ENCODE measurements at regions not wholly inside any gene's neighbourhood (a gene's known extent, or its start where the extent isn't known, plus 50 kb on each side); places are given as distances from the start of the nearest gene placed in this dataset.

DNA sequence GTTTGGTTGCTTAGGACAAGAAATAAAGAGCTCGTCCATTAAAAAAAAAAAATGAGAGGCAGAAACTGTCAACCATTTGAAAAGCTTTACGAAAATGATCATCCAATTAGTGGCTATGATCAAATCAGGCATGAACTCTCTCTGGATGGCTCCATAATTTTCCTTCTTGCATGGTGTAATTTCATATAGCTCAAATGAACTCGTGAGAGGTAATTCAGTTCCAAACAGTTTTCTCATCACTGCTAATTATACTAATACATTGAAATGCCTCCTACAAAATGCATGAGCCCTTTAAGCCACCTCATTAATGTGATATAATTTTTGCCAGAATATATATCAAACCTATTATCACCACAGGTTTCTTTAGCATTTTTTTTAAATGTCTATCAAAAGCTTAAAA, 239.5 kb upstream of the MEIS2 start:
- TF ChIP-seq POLR2A (IDR thresholded peaks at IDR 0.05; ENCODE audit: low read length) (no peak), GATA1 (IDR thresholded peaks at IDR 0.05; ENCODE audit: low read depth, low read length) (no peak)
- DNase-seq, result no peak

- TF ChIP-seq GATA1 (IDR thresholded peaks at IDR 0.05; ENCODE audit: low read depth, low read length) (no peak), POLR2A (IDR thresholded peaks at IDR 0.05; ENCODE audit: low read length) (no peak)
- DNase-seq, result no peak
These were observed 240.1 kb upstream of the MEIS2 start for GRCh38 chr15:37340438-37340837.

DNA sequence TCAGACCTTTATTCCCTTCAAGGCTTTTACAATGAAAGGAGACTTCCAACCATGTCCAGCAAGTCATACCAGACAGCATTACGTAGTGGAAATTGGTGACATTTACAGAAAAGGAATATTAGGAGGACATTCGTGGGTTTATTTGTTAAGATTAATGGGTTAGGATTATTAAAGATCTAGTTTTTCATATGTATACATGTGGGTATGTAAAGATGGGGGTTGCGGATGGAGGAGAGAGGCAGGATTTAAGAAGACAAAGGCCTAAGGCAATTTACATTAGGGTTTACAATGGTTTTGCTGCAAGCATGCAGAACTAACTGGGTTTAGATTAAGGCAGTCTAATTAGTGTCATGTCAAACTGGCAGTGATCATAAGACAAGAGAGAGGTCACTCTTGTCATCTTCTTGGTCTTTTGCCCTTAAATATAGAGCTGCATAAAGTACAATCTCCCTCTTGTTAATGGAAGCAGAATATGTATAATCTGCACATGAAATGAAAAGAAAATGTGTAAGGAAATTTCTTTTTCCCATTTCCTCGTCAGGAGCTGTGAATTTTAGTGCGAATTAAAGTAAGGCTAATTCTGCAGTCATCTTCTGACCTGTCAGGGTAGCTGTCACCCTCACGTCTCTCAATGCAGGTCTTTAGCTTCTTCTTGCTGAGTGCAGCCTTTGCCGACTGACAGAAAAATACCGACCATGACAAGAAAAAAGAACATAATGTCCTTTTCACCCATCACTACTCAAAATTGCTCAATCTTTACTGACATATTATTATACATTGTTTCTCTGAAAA, 258.9 kb upstream of the MEIS2 start:
- no peak for DNase-seq
- TF ChIP-seq POLR2A (IDR thresholded peaks at IDR 0.05; ENCODE audit: low read length), result no peak
- TF ChIP-seq GATA1 (IDR thresholded peaks at IDR 0.05; ENCODE audit: low read depth, low read length), result no peak

- DNase-seq, result no peak
- no peak for TF ChIP-seq GATA1 (IDR thresholded peaks at IDR 0.05; ENCODE audit: low read depth, low read length)
- no peak for TF ChIP-seq POLR2A (IDR thresholded peaks at IDR 0.05; ENCODE audit: low read length)
These were observed 259.5 kb upstream of the MEIS2 start for GRCh38 chr15:37359893-37360290.

DNA sequence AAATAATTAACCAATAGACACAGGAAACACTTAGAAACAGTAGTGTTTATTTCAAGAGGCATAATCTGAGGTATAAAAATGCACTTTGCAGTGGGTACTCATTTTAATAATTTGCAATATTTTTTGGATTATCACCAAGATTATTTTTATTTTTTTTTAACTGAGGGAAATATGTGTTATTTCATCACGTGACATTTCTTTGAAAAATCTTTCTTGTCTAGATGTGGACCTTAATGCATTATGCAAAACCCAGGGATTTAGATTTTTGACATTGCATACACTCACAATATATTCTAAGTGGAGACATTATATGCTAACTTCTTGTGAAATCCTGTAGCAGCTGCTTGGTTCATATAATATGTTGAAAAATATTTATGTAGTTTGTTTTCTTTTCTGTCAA, 260.4 kb upstream of the MEIS2 start:
- DNase-seq, result no peak
- TF ChIP-seq GATA1 (IDR thresholded peaks at IDR 0.05; ENCODE audit: low read depth, low read length) (no peak), POLR2A (IDR thresholded peaks at IDR 0.05; ENCODE audit: low read length) (no peak)

DNA sequence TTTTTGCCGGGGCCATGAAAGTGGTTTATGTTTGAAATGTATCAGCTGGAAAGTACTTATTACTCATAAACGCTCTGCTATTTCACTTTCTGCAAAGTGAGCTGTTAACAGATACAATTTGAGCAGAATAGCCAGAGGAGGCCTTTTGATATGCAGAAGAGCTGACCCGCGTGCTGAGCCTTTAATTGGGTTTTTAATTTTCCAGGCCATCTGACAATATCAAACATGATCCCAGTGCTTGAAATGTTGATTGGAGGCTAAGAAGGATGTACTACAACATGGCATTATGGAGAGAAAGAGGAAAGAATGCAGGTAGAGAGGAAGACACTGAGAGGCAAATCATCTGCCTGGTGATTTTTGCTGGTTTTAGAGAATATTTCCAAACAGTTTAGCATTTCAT, 261.3 kb upstream of the MEIS2 start:
- no peak for DNase-seq
- TF ChIP-seq GATA1 (IDR thresholded peaks at IDR 0.05; ENCODE audit: low read depth, low read length) (no peak), POLR2A (IDR thresholded peaks at IDR 0.05; ENCODE audit: low read length) (no peak)

GRCh38 chr15:37362414-37362813, 262.1 kb upstream of the MEIS2 start:
- DNase-seq, result no peak
- TF ChIP-seq POLR2A (IDR thresholded peaks at IDR 0.05; ENCODE audit: low read length) (no peak), GATA1 (IDR thresholded peaks at IDR 0.05; ENCODE audit: low read depth, low read length) (no peak)

- TF ChIP-seq GATA1 (IDR thresholded peaks at IDR 0.05; ENCODE audit: low read depth, low read length) (no peak), POLR2A (IDR thresholded peaks at IDR 0.05; ENCODE audit: low read length) (no peak)
- DNase-seq, result no peak
These were observed 268.6 kb upstream of the MEIS2 start for GRCh38 chr15:37368961-37369360.

GRCh38 chr15:37370941-37371340, 270.6 kb upstream of the MEIS2 start:
- DNase-seq, result no peak
- TF ChIP-seq GATA1 (IDR thresholded peaks at IDR 0.05; ENCODE audit: low read depth, low read length), result no peak
- TF ChIP-seq POLR2A (IDR thresholded peaks at IDR 0.05; ENCODE audit: low read length), result no peak

GRCh38 chr15:37372064-37372463, 271.7 kb upstream of the MEIS2 start:
- no peak for DNase-seq
- no peak for TF ChIP-seq POLR2A (IDR thresholded peaks at IDR 0.05; ENCODE audit: low read length)
- no peak for TF ChIP-seq GATA1 (IDR thresholded peaks at IDR 0.05; ENCODE audit: low read depth, low read length)

DNA sequence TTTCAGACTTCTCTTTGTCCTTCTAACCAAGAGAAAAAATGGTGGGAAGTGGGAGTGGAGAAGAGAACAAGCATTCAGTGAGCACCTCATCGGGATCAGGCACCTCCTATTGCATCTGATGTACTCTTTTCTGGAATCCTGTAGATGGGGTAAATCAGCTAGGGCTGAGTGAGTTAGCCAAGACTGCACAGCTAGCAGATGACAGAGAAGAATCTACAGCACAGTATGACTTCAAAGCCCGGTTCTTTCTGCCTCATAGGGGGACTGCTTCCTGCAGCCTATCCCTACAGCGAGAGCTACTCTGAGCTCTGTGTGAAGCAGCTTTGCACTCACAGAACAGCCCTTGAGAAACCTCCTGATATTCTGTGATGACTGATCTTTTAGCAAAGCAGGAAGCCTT, 275.2 kb upstream of the MEIS2 start:
- no peak for TF ChIP-seq POLR2A (IDR thresholded peaks at IDR 0.05; ENCODE audit: low read length)
- no peak for DNase-seq

DNA sequence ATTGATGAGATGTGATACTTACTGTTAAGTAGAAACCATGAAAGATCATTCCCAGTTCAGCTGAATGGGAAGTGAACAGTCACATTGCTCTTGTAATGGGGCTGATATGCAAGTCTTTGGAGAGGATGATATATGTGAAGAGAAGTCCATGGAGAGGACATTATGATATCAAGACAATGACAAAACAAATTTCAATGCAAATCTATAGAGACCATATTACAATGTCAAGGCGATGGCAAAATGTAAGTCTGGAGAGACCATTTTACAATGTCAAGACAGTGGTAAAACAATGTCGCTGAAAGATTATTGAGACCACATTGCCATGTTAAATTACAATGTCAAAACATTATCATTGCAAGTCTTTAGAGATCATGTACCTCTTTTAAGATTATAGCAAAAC, 277.1 kb upstream of the MEIS2 start:
- DNase-seq, result no peak
- TF ChIP-seq POLR2A (IDR thresholded peaks at IDR 0.05; ENCODE audit: low read length) (no peak), GATA1 (IDR thresholded peaks at IDR 0.05; ENCODE audit: low read depth, low read length) (no peak)

DNA sequence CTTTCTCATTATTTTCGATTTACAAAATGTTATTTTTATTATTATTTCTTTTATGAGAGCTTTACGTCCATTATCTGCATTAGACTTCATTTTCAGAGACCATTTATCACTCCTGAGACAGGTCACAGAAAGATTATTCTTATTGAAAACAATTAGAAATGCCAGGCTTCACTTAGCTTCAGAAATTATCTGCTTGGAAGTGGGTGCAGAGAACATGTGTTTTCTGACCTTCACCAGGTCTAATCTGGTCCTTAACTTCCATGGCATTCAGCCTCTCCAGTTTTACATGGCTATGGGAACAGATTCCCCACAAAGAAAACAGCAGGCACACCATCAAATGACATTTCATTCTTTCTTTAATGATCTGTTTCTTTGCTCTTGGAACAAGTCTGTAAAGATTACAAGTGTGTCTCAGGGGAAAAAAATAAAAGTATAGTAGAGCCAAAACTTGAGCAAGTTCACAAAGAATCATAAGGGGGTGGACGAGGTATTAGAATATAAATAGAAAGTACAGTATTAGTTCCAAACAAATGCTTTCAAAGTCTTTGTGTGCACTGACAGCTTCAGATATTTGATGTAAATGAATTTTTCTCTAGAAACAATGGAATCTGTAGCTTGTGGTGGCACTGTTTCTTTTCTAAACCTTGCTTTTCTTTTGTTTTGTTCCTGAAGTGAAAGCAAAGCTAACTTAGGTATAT, 294.2 kb upstream of the MEIS2 start:
- DNase-seq, result no peak
- TF ChIP-seq GATA1 (IDR thresholded peaks at IDR 0.05; ENCODE audit: low read depth, low read length) (no peak), POLR2A (IDR thresholded peaks at IDR 0.05; ENCODE audit: low read length) (no peak)

DNA sequence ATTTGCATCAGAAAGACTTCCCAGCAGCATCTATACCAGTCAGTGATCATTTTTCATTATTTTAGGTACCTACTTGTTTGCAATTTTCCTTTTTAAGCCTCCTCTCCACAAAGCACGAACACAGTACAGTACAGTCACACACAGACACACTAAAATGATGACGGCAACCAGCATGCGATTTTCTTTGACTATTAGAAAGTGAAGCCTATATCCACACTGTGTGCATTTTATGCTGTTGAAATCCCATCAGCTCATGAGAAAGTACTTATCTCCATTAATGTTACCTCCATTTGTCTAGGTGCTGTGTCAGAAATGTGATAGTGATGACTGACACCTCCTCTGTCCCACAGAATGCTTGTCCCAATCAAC, 294.7 kb upstream of the MEIS2 start:
- TF ChIP-seq POLR2A (IDR thresholded peaks at IDR 0.05; ENCODE audit: low read length) (no peak), GATA1 (IDR thresholded peaks at IDR 0.05; ENCODE audit: low read depth, low read length) (no peak)
- no peak for DNase-seq
